ENCODE measurements at regions not wholly inside any gene's neighbourhood (a gene's known extent, or its start where the extent isn't known, plus 50 kb on each side); places are given as distances from the start of the nearest gene placed in this dataset.

GRCh38 chr5:135179308-135179980 is 145.4 kb upstream of the PITX1 start:
- ChIA-PET POLR2A (no interaction called here), CTCF (interaction anchor here (0.7 to 3.9 kb wide), 5 partner anchors 9 to 25 kb away, joined by 3 to 29 read pairs (median 4); no protein-coding TSS in a partner anchor)
- Histone ChIP-seq H3K36me3 (replicated peaks in 1 of 2; ENCODE audit: control insufficient read depth in 1 of 2, insufficient read depth in 2 of 2, low read length in 1 of 2) (no peaks in the 10 kb centered on the region), H3K79me2 (ENCODE audit: insufficient read depth) (no peaks in the 10 kb centered on the region), H3F3A (replicated peaks; ENCODE audit: insufficient read depth) (no peaks in the 10 kb centered on the region), H3K27ac (ENCODE audit: low read depth in 2 of 2, low read length in 1 of 2) (no peak overlapping the region), H4K20me1 (ENCODE audit: insufficient read depth) (no peaks in the 10 kb centered on the region), H3K9ac (no peak overlapping the region), H3K4me3 (ENCODE audit: low read depth in 2 of 2, low read length in 1 of 2) (no peak overlapping the region), H3K4me2 (no peak overlapping the region), H3K27me3 (ENCODE audit: insufficient read depth) (no peaks in the 10 kb centered on the region; the same call in 1 of the 2 replicates), H2AFZ (ENCODE audit: low read depth) (no peak overlapping the region), H3K9me3 (no peaks in the 10 kb centered on the region), H3K4me1 (ENCODE audit: control insufficient read depth in 1 of 2, insufficient read depth in 2 of 2, low read depth in 1 of 2, low read length in 1 of 2) (no peaks in the 10 kb centered on the region), H3K9me2 (no peaks in the 10 kb centered on the region)
- no peak for TF ChIP-seq MXI1 (IDR thresholded peaks at IDR 0.05; ENCODE audit: low read depth, low read length)
- TF ChIP-seq YY1 (IDR thresholded peaks at IDR 0.05; ENCODE audit: low read depth) = no peak
- TF ChIP-seq ELF1 (IDR thresholded peaks at IDR 0.05) = no peak
- WGBS (ENCODE audit: low lambda C conversion rate) = 57% methylated on average over 6 of the region's 11 CpGs
- DNase-seq = no peak

GRCh38 chr5:135178476-135179155 is 144.6 kb upstream of the PITX1 start:
- H3K9ac ChIP-seq = no peak overlapping the region
- no peak for TF ChIP-seq RAD21 (IDR thresholded peaks at IDR 0.05; ENCODE audit: low read length)
- no peak for TF ChIP-seq MAX (IDR thresholded peaks at IDR 0.05; ENCODE audit: low read depth)
- TF ChIP-seq POLR2AphosphoS5 (IDR thresholded peaks at IDR 0.05; ENCODE audit: low read depth, low read length) = no peak
- WGBS (ENCODE audit: low lambda C conversion rate) = 61% methylated on average over 14 of the region's 14 CpGs
- H3K9me2 ChIP-seq = no peaks in the 10 kb centered on the region
- no peak for DNase-seq
- ChIA-PET POLR2A (no interaction called here), CTCF (interaction anchor here (1.1 to 3.9 kb wide), 4 partner anchors 10 to 26 kb away, joined by 3 to 29 read pairs (median 7); no protein-coding TSS in a partner anchor)
- no peaks in the 10 kb centered on the region for H3K9me3 ChIP-seq
- H3K27me3 ChIP-seq (ENCODE audit: insufficient read depth) = no peaks in the 10 kb centered on the region; the same call in 1 of the 2 replicates
- H2AFZ ChIP-seq (ENCODE audit: low read depth) = no peak overlapping the region
- H4K20me1 ChIP-seq (ENCODE audit: insufficient read depth) = no peaks in the 10 kb centered on the region
- H3F3A ChIP-seq (replicated peaks; ENCODE audit: insufficient read depth) = no peaks in the 10 kb centered on the region
- H3K4me2 ChIP-seq = no peak overlapping the region
- no peaks in the 10 kb centered on the region for H3K79me2 ChIP-seq (ENCODE audit: insufficient read depth)
- H3K27ac ChIP-seq (ENCODE audit: low read depth in 2 of 2, low read length in 1 of 2) = no peak overlapping the region
- H3K4me1 ChIP-seq (ENCODE audit: control insufficient read depth in 1 of 2, insufficient read depth in 2 of 2, low read depth in 1 of 2, low read length in 1 of 2) = peaks cover 0 to under 1% of the 10 kb centered on the region in 2 experiments; a peak in 1 of 4 replicates
- H3K36me3 ChIP-seq (replicated peaks in 1 of 2; ENCODE audit: control insufficient read depth in 1 of 2, insufficient read depth in 2 of 2, low read length in 1 of 2) = no peaks in the 10 kb centered on the region
- H3K4me3 ChIP-seq (ENCODE audit: low read depth in 2 of 2, low read length in 1 of 2) = no peak overlapping the region

- CTCF ChIA-PET = interaction anchor here (1.0 to 3.9 kb wide), 2 partner anchors 13 to 374 kb away, joined by 3 to 29 read pairs; no protein-coding TSS in a partner anchor
- Histone ChIP-seq H3F3A (replicated peaks; ENCODE audit: insufficient read depth) (no peaks in the 10 kb centered on the region), H3K79me2 (ENCODE audit: insufficient read depth) (no peaks in the 10 kb centered on the region), H3K9me2 (no peaks in the 10 kb centered on the region), H3K4me1 (ENCODE audit: control insufficient read depth in 1 of 2, insufficient read depth in 2 of 2, low read depth in 1 of 2, low read length in 1 of 2) (peaks cover 0 to 2% of the 10 kb centered on the region in 2 experiments; a peak in 1 of 4 replicates), H3K9ac (no peak overlapping the region), H3K27ac (ENCODE audit: low read depth in 2 of 2, low read length in 1 of 2) (no peak overlapping the region), H4K20me1 (ENCODE audit: insufficient read depth) (no peaks in the 10 kb centered on the region), H3K4me3 (ENCODE audit: low read depth in 2 of 2, low read length in 1 of 2) (no peak overlapping the region), H3K36me3 (replicated peaks in 1 of 2; ENCODE audit: control insufficient read depth in 1 of 2, insufficient read depth in 2 of 2, low read length in 1 of 2) (no peaks in the 10 kb centered on the region), H2AFZ (ENCODE audit: low read depth) (no peak overlapping the region), H3K4me2 (no peak overlapping the region), H3K27me3 (ENCODE audit: insufficient read depth) (peaks cover 5% of the 10 kb centered on the region; the same call in 1 of the 2 replicates), H3K9me3 (no peaks in the 10 kb centered on the region)
- POLR2A ChIA-PET = no interaction called here
- WGBS (ENCODE audit: low lambda C conversion rate) = 41% methylated on average over 4 of the region's 4 CpGs
- DNase-seq = no peak
- TF ChIP-seq GABPA (IDR thresholded peaks at IDR 0.05; ENCODE audit: low read depth) (no peak), MXI1 (IDR thresholded peaks at IDR 0.05; ENCODE audit: low read depth, low read length) (no peak), NRF1 (IDR thresholded peaks at IDR 0.05; ENCODE audit: low read depth, low read length) (no peak), TCF12 (IDR thresholded peaks at IDR 0.05) (no peak), RFX5 (IDR thresholded peaks at IDR 0.05; ENCODE audit: low read length) (no peak), TEAD4 (IDR thresholded peaks at IDR 0.05; ENCODE audit: borderline replicate concordance, insufficient read depth) (no peak), GATA2 (CRISPR knock-in tag; IDR thresholded peaks at IDR 0.05) (no peak), ELF1 (IDR thresholded peaks at IDR 0.05) (no peak), POLR2AphosphoS5 (IDR thresholded peaks at IDR 0.05; ENCODE audit: low read depth, low read length) (no peak), FOXJ3 (CRISPR knock-in tag; IDR thresholded peaks at IDR 0.05) (no peak), YY1 (IDR thresholded peaks at IDR 0.05; ENCODE audit: low read depth) (no peak), EZH2phosphoT487 (IDR thresholded peaks at IDR 0.05; ENCODE audit: borderline replicate concordance, low read depth) (no peak)
- TF ChIP-seq, protein P1, sequence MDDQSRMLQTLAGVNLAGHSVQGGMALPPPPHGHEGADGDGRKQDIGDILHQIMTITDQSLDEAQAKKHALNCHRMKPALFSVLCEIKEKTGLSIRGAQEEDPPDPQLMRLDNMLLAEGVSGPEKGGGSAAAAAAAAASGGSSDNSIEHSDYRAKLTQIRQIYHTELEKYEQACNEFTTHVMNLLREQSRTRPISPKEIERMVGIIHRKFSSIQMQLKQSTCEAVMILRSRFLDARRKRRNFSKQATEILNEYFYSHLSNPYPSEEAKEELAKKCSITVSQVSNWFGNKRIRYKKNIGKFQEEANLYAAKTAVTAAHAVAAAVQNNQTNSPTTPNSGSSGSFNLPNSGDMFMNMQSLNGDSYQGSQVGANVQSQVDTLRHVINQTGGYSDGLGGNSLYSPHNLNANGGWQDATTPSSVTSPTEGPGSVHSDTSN (IDR thresholded peaks at IDR 0.05) = no peak
- TF ChIP-seq, protein P2, sequence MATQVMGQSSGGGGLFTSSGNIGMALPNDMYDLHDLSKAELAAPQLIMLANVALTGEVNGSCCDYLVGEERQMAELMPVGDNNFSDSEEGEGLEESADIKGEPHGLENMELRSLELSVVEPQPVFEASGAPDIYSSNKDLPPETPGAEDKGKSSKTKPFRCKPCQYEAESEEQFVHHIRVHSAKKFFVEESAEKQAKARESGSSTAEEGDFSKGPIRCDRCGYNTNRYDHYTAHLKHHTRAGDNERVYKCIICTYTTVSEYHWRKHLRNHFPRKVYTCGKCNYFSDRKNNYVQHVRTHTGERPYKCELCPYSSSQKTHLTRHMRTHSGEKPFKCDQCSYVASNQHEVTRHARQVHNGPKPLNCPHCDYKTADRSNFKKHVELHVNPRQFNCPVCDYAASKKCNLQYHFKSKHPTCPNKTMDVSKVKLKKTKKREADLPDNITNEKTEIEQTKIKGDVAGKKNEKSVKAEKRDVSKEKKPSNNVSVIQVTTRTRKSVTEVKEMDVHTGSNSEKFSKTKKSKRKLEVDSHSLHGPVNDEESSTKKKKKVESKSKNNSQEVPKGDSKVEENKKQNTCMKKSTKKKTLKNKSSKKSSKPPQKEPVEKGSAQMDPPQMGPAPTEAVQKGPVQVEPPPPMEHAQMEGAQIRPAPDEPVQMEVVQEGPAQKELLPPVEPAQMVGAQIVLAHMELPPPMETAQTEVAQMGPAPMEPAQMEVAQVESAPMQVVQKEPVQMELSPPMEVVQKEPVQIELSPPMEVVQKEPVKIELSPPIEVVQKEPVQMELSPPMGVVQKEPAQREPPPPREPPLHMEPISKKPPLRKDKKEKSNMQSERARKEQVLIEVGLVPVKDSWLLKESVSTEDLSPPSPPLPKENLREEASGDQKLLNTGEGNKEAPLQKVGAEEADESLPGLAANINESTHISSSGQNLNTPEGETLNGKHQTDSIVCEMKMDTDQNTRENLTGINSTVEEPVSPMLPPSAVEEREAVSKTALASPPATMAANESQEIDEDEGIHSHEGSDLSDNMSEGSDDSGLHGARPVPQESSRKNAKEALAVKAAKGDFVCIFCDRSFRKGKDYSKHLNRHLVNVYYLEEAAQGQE (IDR thresholded peaks at IDR 0.05; ENCODE audit: low read depth, low read length) = no peak
These were observed 143.6 kb upstream of the PITX1 start for GRCh38 chr5:135177591-135177990.
